PC-3 (cell line): ENCODE measurements at regions not wholly inside any gene's neighbourhood (a gene's known extent, or its start where the extent isn't known, plus 50 kb on each side); places are given as distances from the start of the nearest gene placed in this dataset.
"Not testable (repeated sequence)": the region's sequence is repeated elsewhere in the genome, so short reads cannot be mapped to it uniquely, and the experiment has no call there.

ENCODE experiments used
- ATAC-seq: fragments of 200-7000 bp; cut with Tn5 transposase; 2 replicates; pipeline ENCODE4 v1.9.1; 2020; ENCODE audit warnings: mild to moderate bottlenecking, moderate library complexity
- BruUV-seq: library from RNA; stranded (reverse); fragments of 400-500 nt; replicated peaks from 2 replicates; lab custom pipeline; 2021; lab: Mats Ljungman, UMichigan
- CTCF ChIA-PET: fragments of 300-600 bp; sonication (Branson Sonifier 250); formaldehyde crosslinking; loops from one replicate; lab custom pipeline; 2022; ENCODE audit warnings: antibody characterized with exemption; lab: Charles Lee
- POLR2A ChIA-PET: fragments of 300-600 bp; sonication (Branson Sonifier 250); formaldehyde crosslinking; loops from one replicate; lab custom pipeline; 2022; ENCODE audit warnings: antibody characterized with exemption; ENCODE audit not compliant: unreplicated experiment; lab: Charles Lee
- DNase-seq: peaks from one replicate; pipeline ENCODE4 v3.0.0-alpha.2; 2015
- H2AFZ ChIP-seq: fragments of 300-600 bp; sonication (generic); 2 replicates; pipeline ENCODE4 v1.6.0; 2016; ENCODE audit warnings: antibody characterized with exemption, low read length
- H3F3A ChIP-seq: fragments of 300-600 bp; sonication (generic); one replicate; pipeline ENCODE4 v1.6.0; 2017; ENCODE audit warnings: antibody characterized with exemption, low read length, control low read depth, mild to moderate bottlenecking; ENCODE audit not compliant: unreplicated experiment
- H3K27ac ChIP-seq: fragments of 300-600 bp; sonication (generic); 2 replicates; pipeline ENCODE4 v1.5.1; 2016; ENCODE audit warnings: mild to moderate bottlenecking, low read length
- H3K27me3 ChIP-seq: fragments of 300-600 bp; sonication (generic); 2 replicates; pipeline ENCODE4 v1.6.1; 2016; ENCODE audit warnings: low read length, mixed read lengths
- H3K36me3 ChIP-seq: fragments of 300-600 bp; sonication (generic); 2 replicates; pipeline ENCODE4 v1.6.1; 2016; ENCODE audit warnings: low read depth, mixed run types, low read length, mixed read lengths
- H3K4me1 ChIP-seq: fragments of 300-600 bp; sonication (generic); 2 replicates; pipeline ENCODE4 v1.5.1; 2016; ENCODE audit warnings: low read length; ENCODE audit not compliant: insufficient read depth
- H3K4me2 ChIP-seq: fragments of 300-600 bp; sonication (generic); 2 replicates; pipeline ENCODE4 v1.6.0; 2016; ENCODE audit warnings: low read length
- H3K4me3 ChIP-seq: fragments of 300-600 bp; sonication (generic); 2 replicates; pipeline ENCODE4 v1.5.1; 2016; ENCODE audit warnings: mild to moderate bottlenecking, low read length, mixed read lengths
- H3K79me2 ChIP-seq: fragments of 300-600 bp; sonication (generic); 2 replicates; pipeline ENCODE4 v1.6.1; 2017; ENCODE audit warnings: low read length, mixed read lengths
- H3K9ac ChIP-seq: fragments of 300-600 bp; sonication (generic); 2 replicates; pipeline ENCODE4 v1.6.0; 2016; ENCODE audit warnings: mild to moderate bottlenecking, low read length
- H3K9me2 ChIP-seq: fragments of 300-600 bp; sonication (generic); replicated peaks from 2 replicates; pipeline ENCODE4 v1.6.1; 2016; ENCODE audit warnings: mixed run types, low read length, mixed read lengths
- H3K9me3 ChIP-seq: fragments of 300-600 bp; sonication (generic); 2 replicates; pipeline ENCODE4 v1.6.1; 2016; ENCODE audit warnings: low read length, mixed read lengths
- H4K20me1 ChIP-seq: fragments of 300-600 bp; sonication (generic); 2 replicates; pipeline ENCODE4 v1.6.1; 2016; ENCODE audit warnings: low read length, mixed read lengths
- EZH2 ChIP-seq: fragments of 300-600 bp; sonication (generic); IDR thresholded peaks from one replicate; pipeline ENCODE4 v1.6.1; 2017; ENCODE audit warnings: antibody characterized with exemption, mild to moderate bottlenecking, low read length; ENCODE audit not compliant: unreplicated experiment
- EZH2phosphoT487 ChIP-seq: fragments of 300-600 bp; sonication (generic); IDR thresholded peaks from 2 replicates; pipeline ENCODE4 v1.6.1; 2018; ENCODE audit warnings: mild to moderate bottlenecking, antibody characterized with exemption, low read length, borderline replicate concordance
- intact Hi-C: fragments of 100-400 bp; cut with micrococcal nuclease; formaldehyde crosslinking; loops from 2 replicates; pipeline ENCODE4 v1.9.0; 2023
- TF ChIP-seq, protein P1 (sequence below): fragments of 300-600 bp; sonication (generic); conservative IDR thresholded peaks from 2 replicates; pipeline ENCODE4 v1.5.1; 2017; ENCODE audit warnings: antibody characterized with exemption, low read depth, mild to moderate bottlenecking, low read length

DNA sequence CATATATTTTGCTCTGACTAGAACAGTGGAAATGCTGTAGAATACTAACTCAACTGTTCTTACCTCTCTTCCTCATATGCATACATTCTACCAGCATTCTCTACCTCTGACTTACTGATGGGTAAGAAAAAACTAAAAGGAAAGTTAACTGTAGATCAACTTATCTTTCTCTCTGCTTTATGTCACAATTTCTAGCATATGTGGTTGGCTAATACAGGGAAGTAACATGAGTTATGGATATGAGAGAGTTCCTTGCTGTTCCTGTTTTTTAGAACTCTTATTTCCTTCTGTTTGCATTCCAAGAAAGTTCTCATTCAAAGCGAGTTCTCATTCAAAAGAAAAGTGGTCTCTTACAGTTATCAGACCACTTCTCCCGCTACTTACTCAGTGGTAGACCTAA is 226.8 kb upstream of the SGK1 start:
- no peak overlapping the region for H2AFZ ChIP-seq
- H4K20me1 ChIP-seq = no peaks in the 10 kb centered on the region
- no peak overlapping the region for H3K4me2 ChIP-seq
- no peaks in the 10 kb centered on the region for H3F3A ChIP-seq
- ATAC-seq (no peak), DNase-seq (no peak)
- no peaks in the 10 kb centered on the region for H3K36me3 ChIP-seq
- H3K27ac ChIP-seq = no peak overlapping the region
- BruUV-seq = no TSS peak
- H3K9me3 ChIP-seq = no peaks in the 10 kb centered on the region
- CTCF ChIA-PET = no interaction called here
- H3K27me3 ChIP-seq = no peaks in the 10 kb centered on the region
- H3K79me2 ChIP-seq = no peaks in the 10 kb centered on the region
- no peak for TF ChIP-seq EZH2
- intact Hi-C loops = no loop called here
- no peak overlapping the region for H3K9ac ChIP-seq
- H3K4me1 ChIP-seq = no peaks in the 10 kb centered on the region
- H3K4me3 ChIP-seq = no peak overlapping the region
- H3K9me2 ChIP-seq = no peaks in the 10 kb centered on the region
- POLR2A ChIA-PET = no interaction called here

DNA sequence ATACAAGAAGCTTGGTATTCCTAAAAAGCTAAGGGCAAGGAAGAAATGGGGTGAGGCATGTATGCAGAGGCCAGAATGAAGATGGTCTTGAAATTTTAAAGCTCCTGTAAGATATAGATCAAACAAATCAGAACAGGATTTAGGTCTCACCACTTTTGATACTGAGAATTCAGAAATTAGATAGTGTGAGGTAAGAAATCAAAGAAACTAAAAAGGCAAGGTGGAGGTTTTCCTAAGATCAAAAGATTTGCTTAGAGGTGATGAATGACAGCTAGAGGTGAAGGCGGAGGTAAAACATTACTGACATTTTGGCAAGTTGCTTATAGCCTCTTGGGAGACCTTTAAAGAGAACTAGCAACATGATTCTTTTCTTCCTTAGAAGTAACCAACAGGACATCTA is 225.2 kb upstream of the SGK1 start:
- no peak overlapping the region for H3K4me2 ChIP-seq
- no peak overlapping the region for H3K27ac ChIP-seq
- DNase-seq = no peak
- no peaks in the 10 kb centered on the region for H4K20me1 ChIP-seq
- no peaks in the 10 kb centered on the region for H3F3A ChIP-seq
- H3K27me3 ChIP-seq = no peaks in the 10 kb centered on the region
- no peak overlapping the region for H2AFZ ChIP-seq
- ChIA-PET POLR2A (no interaction called here), CTCF (no interaction called here)
- no TSS peak for BruUV-seq
- intact Hi-C loops = no loop called here
- H3K9ac ChIP-seq = no peak overlapping the region
- H3K36me3 ChIP-seq = no peaks in the 10 kb centered on the region
- H3K9me3 ChIP-seq = no peaks in the 10 kb centered on the region
- no peak for ATAC-seq
- no peak for TF ChIP-seq EZH2
- H3K79me2 ChIP-seq = no peaks in the 10 kb centered on the region
- no peak overlapping the region for H3K4me3 ChIP-seq
- no peaks in the 10 kb centered on the region for H3K9me2 ChIP-seq
- no peaks in the 10 kb centered on the region for H3K4me1 ChIP-seq

DNA sequence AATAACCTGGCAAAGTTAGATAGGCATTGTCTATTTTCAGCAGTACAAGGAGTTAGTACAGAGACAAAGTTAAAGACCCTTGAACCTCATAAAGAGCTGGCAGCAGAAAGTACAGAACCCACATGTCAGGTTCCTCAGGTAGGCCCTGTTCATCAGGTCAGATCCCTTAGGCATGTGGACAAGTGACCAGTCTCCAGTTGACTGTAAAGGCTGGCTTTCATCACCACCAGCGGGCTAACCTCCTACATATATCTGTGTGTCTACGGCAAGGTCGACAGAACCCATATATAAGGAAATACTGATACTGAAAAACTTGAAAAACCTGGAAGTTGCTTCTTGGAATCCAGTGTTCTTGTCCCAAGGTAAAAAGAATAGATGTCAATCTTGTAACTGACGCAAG is 223.1 kb upstream of the SGK1 start:
- intact Hi-C loops = no loop called here
- no peak overlapping the region for H3K27ac ChIP-seq
- no peaks in the 10 kb centered on the region for H3K9me3 ChIP-seq
- no peaks in the 10 kb centered on the region for H4K20me1 ChIP-seq
- H3K4me1 ChIP-seq = peaks cover 14% of the 10 kb centered on the region
- no peaks in the 10 kb centered on the region for H3F3A ChIP-seq
- H3K9ac ChIP-seq = no peak overlapping the region
- no peak for DNase-seq
- H3K9me2 ChIP-seq = no peaks in the 10 kb centered on the region
- H3K36me3 ChIP-seq = no peaks in the 10 kb centered on the region
- ATAC-seq = no peak
- no peaks in the 10 kb centered on the region for H3K79me2 ChIP-seq
- H3K4me2 ChIP-seq = no peak overlapping the region
- TF ChIP-seq, protein P1, sequence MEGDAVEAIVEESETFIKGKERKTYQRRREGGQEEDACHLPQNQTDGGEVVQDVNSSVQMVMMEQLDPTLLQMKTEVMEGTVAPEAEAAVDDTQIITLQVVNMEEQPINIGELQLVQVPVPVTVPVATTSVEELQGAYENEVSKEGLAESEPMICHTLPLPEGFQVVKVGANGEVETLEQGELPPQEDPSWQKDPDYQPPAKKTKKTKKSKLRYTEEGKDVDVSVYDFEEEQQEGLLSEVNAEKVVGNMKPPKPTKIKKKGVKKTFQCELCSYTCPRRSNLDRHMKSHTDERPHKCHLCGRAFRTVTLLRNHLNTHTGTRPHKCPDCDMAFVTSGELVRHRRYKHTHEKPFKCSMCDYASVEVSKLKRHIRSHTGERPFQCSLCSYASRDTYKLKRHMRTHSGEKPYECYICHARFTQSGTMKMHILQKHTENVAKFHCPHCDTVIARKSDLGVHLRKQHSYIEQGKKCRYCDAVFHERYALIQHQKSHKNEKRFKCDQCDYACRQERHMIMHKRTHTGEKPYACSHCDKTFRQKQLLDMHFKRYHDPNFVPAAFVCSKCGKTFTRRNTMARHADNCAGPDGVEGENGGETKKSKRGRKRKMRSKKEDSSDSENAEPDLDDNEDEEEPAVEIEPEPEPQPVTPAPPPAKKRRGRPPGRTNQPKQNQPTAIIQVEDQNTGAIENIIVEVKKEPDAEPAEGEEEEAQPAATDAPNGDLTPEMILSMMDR = no peak
- TF ChIP-seq EZH2phosphoT487 (no peak), EZH2 (no peak)
- H3K27me3 ChIP-seq = no peaks in the 10 kb centered on the region
- ChIA-PET POLR2A (no interaction called here), CTCF (no interaction called here)
- H2AFZ ChIP-seq = no peak overlapping the region
- no peak overlapping the region for H3K4me3 ChIP-seq
- BruUV-seq = no TSS peak

GRCh38 chr6:134539865-134540323 is 222.0 kb upstream of the SGK1 start:
- intact Hi-C loops = no loop called here
- ChIA-PET CTCF (no interaction called here), POLR2A (no interaction called here)
- no peak for ATAC-seq
- Histone ChIP-seq H3K27ac (no peak overlapping the region), H4K20me1 (no peaks in the 10 kb centered on the region), H3K79me2 (no peaks in the 10 kb centered on the region), H3K9ac (no peak overlapping the region), H3F3A (no peaks in the 10 kb centered on the region), H3K9me2 (no peaks in the 10 kb centered on the region), H3K4me2 (no peak overlapping the region), H3K4me1 (peaks cover 19% of the 10 kb centered on the region), H2AFZ (no peak overlapping the region), H3K27me3 (no peaks in the 10 kb centered on the region), H3K9me3 (no peaks in the 10 kb centered on the region), H3K4me3 (no peak overlapping the region), H3K36me3 (no peaks in the 10 kb centered on the region)
- no peak for DNase-seq
- BruUV-seq = no TSS peak
- TF ChIP-seq EZH2 (no peak), EZH2phosphoT487 (no peak)
- TF ChIP-seq, protein P1 = no peak

GRCh38 chr6:134537765-134538164 is 219.9 kb upstream of the SGK1 start:
- Histone ChIP-seq H3K4me1 (peaks cover 19% of the 10 kb centered on the region), H3K9ac (peak overlapping the region; percentile 45; the same call in 1 of the 2 replicates), H3K27ac (peak overlapping the region; percentile 93), H3K4me2 (peak overlapping the region; percentile 49)
- H2AFZ ChIP-seq, ATAC-seq, DNase-seq, H3K36me3 ChIP-seq, H3K27me3 ChIP-seq, H3K9me3 ChIP-seq, H3K9me2 ChIP-seq, H3K79me2 ChIP-seq, H3K4me3 ChIP-seq, BruUV-seq, H3F3A ChIP-seq, H4K20me1 ChIP-seq: not testable (repeated sequence)
- ChIA-PET CTCF (interaction anchor here (0.6 to 0.7 kb wide), 3 partner anchors 103 to 364 kb away, joined by 3 read pairs; no protein-coding TSS in a partner anchor), POLR2A (interaction anchor here (0.6 kb wide), 1 partner anchor 505 kb away, joined by 3 read pairs; no protein-coding TSS in a partner anchor)
- intact Hi-C loops = loop anchor here (2.0 kb wide), 1 partner anchor 363 kb away; no protein-coding TSS in a partner anchor
